Myocyte (in vitro differentiated cells): ENCODE measurements at regions not wholly inside any gene's neighbourhood (a gene's known extent, or its start where the extent isn't known, plus 50 kb on each side); places are given as distances from the start of the nearest gene placed in this dataset.
"Not testable (repeated sequence)": the region's sequence is repeated elsewhere in the genome, so short reads cannot be mapped to it uniquely, and the experiment has no call there.

Experiments
- DNase-seq: peaks from one replicate; pipeline ENCODE4 v3.0.0-alpha.2; 2012; ENCODE audit warnings: low read depth

DNA sequence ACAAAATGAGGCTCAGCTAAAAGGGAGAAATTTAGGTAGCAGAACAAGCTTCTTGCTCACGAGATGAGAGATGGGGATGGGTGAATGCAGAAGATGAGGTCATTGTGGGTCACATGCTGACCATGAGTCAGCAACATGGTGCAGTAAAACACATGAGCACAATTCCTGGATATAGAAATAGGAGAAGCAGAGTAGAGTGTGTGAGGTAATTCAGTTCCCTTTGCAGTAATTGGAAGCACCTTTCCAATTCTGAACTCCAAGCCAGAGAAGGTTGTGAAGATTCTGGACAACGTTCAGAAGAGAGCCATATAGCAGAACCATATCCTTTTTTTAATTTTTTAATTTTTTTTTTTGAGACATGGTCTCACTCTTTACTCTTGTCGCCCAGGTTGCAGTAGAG lies 62.0 kb upstream of the LMNTD1 start:
- DNase-seq, result peak; percentile 67

GRCh38 chr12:25616286-25616685 lies 63.2 kb upstream of the LMNTD1 start:
- no peak for DNase-seq

DNA sequence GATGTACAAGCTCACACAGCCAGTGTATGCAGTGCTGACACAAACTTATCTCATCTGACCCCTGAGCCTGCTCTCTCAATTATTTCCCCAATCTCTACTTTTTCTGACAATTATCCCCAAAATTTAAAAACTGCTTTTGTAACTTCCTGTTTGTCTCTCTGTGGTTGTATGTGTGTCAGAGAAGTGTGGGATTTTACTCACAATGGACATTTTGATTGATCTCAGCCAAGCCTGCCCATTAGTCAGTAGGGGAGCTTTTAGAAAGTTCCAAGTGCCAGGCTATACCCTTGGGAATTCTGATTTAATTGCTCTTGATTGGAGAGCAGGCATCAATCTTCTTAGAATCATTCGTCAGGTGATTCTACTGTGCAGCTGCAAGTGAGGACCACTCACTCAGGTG lies 64.9 kb upstream of the LMNTD1 start:
- no peak for DNase-seq

GRCh38 chr12:25623816-25624215 lies 70.7 kb upstream of the LMNTD1 start:
- DNase-seq, result no peak

DNA sequence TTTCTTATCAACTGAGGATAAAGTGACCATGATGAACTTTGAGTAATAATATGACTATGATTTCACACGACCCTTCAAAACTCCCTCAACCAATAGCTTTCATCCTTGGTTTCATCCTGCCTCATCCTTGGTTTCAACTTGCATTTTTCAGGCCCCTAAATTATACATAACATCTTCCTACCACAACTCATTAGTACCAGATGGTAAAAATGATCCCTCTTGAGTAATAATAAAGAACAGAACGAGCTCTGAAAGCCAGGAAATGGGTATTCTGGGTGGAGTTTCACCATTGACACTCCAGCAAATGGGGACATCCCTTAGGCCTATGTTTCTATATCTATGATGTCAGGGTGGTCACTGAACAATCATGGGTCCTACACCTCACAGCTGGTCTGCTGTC lies 72.1 kb upstream of the LMNTD1 start:
- DNase-seq, result no peak

DNA sequence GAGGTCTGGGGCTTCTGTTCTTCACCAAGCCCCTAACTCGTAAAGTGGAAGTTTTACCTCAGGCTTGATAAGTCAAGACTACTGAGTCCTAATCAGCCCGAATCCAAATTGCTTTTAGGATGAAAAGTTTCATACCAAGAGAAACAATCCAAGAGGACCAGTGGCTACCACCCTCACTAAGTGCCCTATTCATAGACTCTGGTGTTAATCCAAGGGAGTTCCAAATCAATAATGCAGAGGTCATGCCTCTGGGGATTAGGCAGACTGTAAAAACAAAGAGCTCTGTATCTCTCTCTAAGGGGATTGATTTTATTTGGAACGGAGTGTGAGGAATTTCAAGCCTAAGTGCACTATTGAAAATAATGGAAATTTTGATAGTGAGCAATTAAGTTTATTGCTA lies 76.3 kb upstream of the LMNTD1 start:
- DNase-seq, result no peak

GRCh38 chr12:25630735-25631515 lies 77.8 kb upstream of the LMNTD1 start:
- DNase-seq, result not testable (repeated sequence)

- DNase-seq, result not testable (repeated sequence)
Observed at GRCh38 chr12:25633149-25633548, 80.1 kb upstream of the LMNTD1 start.

- DNase-seq, result no peak
Observed at GRCh38 chr12:25637752-25638151, 84.7 kb upstream of the LMNTD1 start.

DNA sequence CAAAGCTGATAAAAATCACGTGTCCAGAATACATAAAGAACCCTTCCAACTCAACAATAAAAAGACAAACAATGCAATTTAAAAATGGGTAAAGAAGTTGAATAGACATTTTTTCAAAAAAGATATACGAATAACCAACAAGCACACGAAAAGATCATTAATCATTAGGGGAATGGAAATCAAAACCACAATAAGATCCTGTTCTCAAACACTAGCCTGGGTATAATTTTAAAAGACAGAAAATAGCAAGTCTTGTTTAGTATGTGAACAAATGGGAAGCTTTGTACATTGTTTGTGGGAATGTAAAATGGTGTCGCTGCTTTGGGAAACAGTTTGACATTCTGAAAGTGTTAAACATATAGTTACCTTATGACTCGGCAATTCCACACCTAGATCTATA lies 86.3 kb upstream of the LMNTD1 start:
- DNase-seq, result no peak

DNA sequence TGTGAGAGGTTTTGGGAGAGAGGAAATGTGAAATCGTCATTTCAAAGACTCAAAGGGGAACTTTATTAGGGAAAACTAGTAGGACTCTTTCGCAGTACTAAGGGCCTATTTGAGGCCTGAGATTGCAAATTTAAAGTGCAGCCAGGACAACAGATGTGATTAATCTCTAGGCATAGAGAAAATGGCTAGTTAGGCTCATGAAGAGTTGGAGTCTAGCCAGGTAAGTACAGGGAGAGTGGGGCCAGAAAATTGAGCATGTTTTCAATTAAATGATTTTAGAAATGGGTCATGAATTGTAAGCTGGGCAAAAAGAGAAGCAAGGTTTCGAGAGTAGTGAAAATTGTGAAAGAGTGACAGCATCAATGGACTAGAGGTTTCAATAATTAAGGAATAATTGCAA lies 91.9 kb upstream of the LMNTD1 start:
- no peak for DNase-seq

DNA sequence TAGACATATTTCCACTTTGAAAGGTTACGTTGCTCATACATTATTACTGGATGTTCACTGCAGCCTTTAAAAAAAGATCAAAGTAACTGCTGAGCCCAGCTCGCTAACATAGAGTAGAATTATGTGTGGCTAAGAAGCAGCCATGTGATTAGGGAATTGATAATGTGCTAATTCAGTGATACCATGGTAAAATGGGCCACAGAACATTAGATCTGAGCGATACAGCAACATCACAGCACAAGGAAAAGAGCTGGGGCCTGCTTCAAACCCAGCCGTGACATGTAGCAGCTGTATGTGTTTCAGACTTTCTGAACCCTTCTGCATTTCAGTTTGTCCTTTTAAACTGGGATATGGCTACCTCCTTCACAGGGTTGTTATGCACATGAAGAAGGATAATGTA lies 92.3 kb upstream of the LMNTD1 start:
- no peak for DNase-seq

DNA sequence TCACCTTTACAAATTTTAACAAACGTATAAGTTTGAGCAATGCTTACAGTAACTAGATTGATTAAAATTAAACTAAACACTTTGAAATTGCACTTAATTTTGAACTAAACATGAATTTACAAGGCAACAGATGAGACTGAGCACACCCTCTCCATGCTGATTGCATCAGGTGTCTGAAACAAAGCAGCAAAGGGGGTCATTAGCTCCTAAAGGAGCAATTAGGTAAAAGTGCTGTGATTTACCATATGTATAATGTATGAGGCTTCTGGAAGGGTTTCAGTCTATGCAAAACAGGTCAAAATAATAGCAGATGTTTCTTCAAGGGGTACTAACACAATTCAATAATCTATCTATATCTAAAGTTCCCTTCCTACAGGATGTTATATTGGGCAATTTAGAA lies 98.8 kb upstream of the LMNTD1 start:
- DNase-seq, result no peak

DNA sequence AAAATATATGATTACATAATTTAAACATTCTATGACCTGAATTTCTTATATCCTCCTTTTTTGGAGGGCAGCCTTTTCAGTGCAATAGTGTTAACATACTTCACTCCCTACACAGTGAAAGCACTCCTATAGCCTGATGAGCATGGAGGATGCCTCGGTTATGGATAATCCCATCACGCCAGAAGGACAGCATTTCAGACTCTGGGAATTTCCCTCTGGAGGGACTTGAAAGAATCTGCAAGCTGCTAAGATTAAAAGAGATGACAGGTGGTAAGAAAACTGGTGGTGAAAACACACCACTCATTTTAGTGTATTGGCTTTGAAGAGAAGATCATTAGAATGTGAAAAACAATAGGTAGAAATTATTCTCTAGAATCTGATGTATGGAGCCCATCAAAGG lies 99.3 kb upstream of the LMNTD1 start:
- DNase-seq, result no peak

GRCh38 chr12:25653487-25654175 lies 100.5 kb upstream of the LMNTD1 start:
- DNase-seq, result no peak

GRCh38 chr12:25655702-25656101 lies 102.6 kb upstream of the LMNTD1 start:
- no peak for DNase-seq

DNA sequence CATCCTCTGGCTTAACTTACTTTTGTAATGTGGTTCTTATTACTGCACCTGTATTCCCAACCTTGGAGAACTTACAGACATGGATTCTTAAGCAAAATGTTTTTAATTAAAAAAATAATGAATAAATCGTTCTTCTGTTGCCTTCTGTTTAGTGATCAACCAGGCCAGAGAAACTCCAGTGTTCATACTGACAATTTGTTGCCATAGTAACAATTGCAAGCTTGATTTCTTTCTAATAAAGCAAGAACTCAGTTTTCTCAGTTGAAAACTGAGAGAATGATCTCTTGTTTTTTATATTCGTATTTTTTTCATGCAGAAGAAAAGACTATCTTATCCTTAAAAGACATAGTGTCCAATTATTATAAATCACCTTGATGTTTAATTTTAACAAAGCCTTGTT lies 106.5 kb upstream of the LMNTD1 start:
- DNase-seq, result no peak

DNA sequence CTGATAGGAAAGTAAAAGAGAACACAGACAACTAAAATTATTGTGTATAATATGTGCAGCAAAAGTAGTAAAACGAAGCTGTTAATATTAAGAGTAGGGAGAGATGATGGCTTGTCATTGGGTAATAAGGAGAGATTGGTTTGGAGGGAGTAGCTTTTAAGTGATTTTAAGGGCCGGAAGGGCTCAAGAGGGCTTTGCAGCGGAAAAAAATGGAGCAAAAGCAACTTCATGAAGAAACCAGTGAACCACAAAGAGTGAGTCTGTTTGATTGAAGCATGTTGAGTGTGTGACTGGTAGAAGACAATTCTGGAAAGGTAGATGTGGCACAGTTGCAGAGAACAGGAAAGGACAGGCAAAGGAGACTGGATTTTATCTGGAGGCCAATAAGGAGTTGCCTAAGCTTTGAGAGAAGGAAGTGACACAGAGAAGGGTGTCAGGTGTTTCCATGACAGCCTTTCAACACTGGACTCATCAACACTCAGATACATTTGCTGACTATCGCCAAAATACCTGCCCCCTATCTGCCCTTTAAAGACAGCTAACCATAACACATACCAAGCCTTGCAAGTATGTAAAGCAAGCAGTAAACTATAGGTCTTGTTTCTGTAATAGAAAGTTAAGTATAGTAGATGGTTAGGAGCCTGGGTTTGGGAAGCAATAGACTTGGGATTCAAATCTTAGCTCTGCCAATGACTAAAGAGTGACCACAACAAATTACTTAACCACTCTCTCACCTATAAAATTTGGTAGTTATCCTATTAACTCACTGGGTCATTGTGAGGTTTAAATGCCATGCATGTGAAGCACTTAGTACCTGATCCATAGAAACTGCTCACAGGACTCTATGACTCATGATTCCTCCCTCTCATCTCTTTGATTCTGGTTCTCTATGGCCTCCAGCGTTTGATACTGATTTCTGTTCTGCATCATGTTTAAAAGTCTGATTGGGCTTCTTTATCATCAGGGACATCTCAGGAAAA lies 117.3 kb upstream of the LMNTD1 start:
- DNase-seq, result no peak

GRCh38 chr12:25675808-25676207 lies 122.7 kb upstream of the LMNTD1 start:
- no peak for DNase-seq

- DNase-seq, result no peak
Observed at GRCh38 chr12:25677232-25677937, 124.3 kb upstream of the LMNTD1 start.

GRCh38 chr12:25681580-25681979 lies 128.5 kb upstream of the LMNTD1 start:
- no peak for DNase-seq
